HG03354 (cell line): ENCODE measurements at regions not wholly inside any gene's neighbourhood (a gene's known extent, or its start where the extent isn't known, plus 50 kb on each side); places are given as distances from the start of the nearest gene placed in this dataset.

Source experiments
- ATAC-seq: cut with Tn5 transposase; IDR thresholded peaks from one replicate; pipeline ENCODE4 v1.9.1; 2021; ENCODE audit warnings: mild to moderate bottlenecking; ENCODE audit not compliant: unreplicated experiment, poor library complexity, severe bottlenecking

GRCh38 chr4:23233596-23233995, 540.9 kb downstream of the GBA3 start:
- no peak for ATAC-seq

- ATAC-seq, result no peak
Observed at GRCh38 chr4:23232987-23233386, 540.2 kb downstream of the GBA3 start.

GRCh38 chr4:23225564-23225963, 532.8 kb downstream of the GBA3 start:
- ATAC-seq, result no peak

- no peak for ATAC-seq
Observed at GRCh38 chr4:23224684-23225420, 532.1 kb downstream of the GBA3 start.

GRCh38 chr4:23220911-23221310, 528.2 kb downstream of the GBA3 start:
- no peak for ATAC-seq

GRCh38 chr4:23219779-23220408, 527.2 kb downstream of the GBA3 start:
- ATAC-seq, result no peak

- no peak for ATAC-seq
Observed at GRCh38 chr4:23213198-23213597, 520.5 kb downstream of the GBA3 start.

- no peak for ATAC-seq
Observed at GRCh38 chr4:23212558-23212957, 519.8 kb downstream of the GBA3 start.

- no peak for ATAC-seq
Observed at GRCh38 chr4:23207059-23207458, 514.3 kb downstream of the GBA3 start.

- ATAC-seq, result no peak
Observed at GRCh38 chr4:23202712-23203247, 510.0 kb downstream of the GBA3 start.

- no peak for ATAC-seq
Observed at GRCh38 chr4:23194751-23195150, 502.0 kb downstream of the GBA3 start.

- no peak for ATAC-seq
Observed at GRCh38 chr4:23174179-23174578, 481.4 kb downstream of the GBA3 start.

- ATAC-seq, result no peak
Observed at GRCh38 chr4:23171976-23172375, 479.2 kb downstream of the GBA3 start.

GRCh38 chr4:23169608-23170311, 477.0 kb downstream of the GBA3 start:
- ATAC-seq, result no peak

GRCh38 chr4:23166919-23167318, 474.2 kb downstream of the GBA3 start:
- no peak for ATAC-seq

GRCh38 chr4:23166407-23166806, 473.7 kb downstream of the GBA3 start:
- ATAC-seq, result no peak

- ATAC-seq, result no peak
Observed at GRCh38 chr4:23165669-23166068, 472.9 kb downstream of the GBA3 start.

GRCh38 chr4:23163647-23164436, 471.1 kb downstream of the GBA3 start:
- no peak for ATAC-seq

GRCh38 chr4:23162275-23162674, 469.5 kb downstream of the GBA3 start:
- ATAC-seq, result no peak

GRCh38 chr4:23161787-23162186, 469.1 kb downstream of the GBA3 start:
- no peak for ATAC-seq
